ENCODE measurements at regions not wholly inside any gene's neighbourhood (a gene's known extent, or its start where the extent isn't known, plus 50 kb on each side); places are given as distances from the start of the nearest gene placed in this dataset.

- H3K27ac Mint-ChIP-seq = no peak overlapping the region
- no peaks in the 10 kb centered on the region for H3K9me3 Mint-ChIP-seq
- no peaks in the 10 kb centered on the region for H3K4me1 Mint-ChIP-seq (ENCODE audit: low read depth)
- Histone ChIP-seq H3K27me3 (ENCODE audit: control insufficient read depth in 1 of 2, insufficient read depth in 2 of 2, low read length in 2 of 2) (no peaks in the 10 kb centered on the region), H3K27ac (ENCODE audit: low read depth in 1 of 2, low read length in 2 of 2) (no peak overlapping the region), H3K36me3 (ENCODE audit: insufficient read depth, low read length) (no peaks in the 10 kb centered on the region), H3K4me1 (ENCODE audit: insufficient read depth, low read length) (no peaks in the 10 kb centered on the region), H3K4me3 (ENCODE audit: low read length) (no peak overlapping the region), H3K9me3 (ENCODE audit: control insufficient read depth in 1 of 2, insufficient read depth in 1 of 2, low read length in 2 of 2) (no peaks in the 10 kb centered on the region)
- ChIA-PET POLR2A (no interaction called here), CTCF (no interaction called here)
- H3K4me3 Mint-ChIP-seq = no peak overlapping the region
- TF ChIP-seq CTCF (IDR thresholded peaks at IDR 0.05) = no peak
- H3K27me3 Mint-ChIP-seq = peaks cover 24% of the 10 kb centered on the region
- no peaks in the 10 kb centered on the region for H3K36me3 Mint-ChIP-seq (ENCODE audit: low read depth)
- ATAC-seq (ENCODE audit: poor library complexity) = no peak
- intact Hi-C loops (cut with DNase I, micrococcal nuclease) = no loop called here
- DNase-seq = no peak
Observed at GRCh38 chr9:75612754-75613153, 277.7 kb upstream of the PCSK5 start.

DNA sequence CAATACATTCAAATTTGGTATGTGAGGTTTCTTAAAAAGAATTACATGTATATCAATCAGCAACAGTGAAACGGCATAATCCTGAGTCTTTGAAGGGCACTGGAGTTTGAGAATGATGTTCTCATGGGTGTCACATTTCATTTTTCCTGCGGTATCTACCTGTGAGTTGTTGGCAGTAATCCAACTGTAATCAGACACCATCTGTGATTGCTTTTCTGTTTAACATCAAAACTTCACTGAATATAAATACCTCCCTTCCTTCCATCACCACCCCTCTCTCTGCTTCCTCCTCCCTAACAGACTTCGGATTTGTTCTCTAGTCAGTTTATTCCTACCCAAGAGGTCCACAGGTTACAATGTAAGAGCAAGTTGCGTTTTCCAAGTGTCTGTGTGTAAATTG, 275.2 kb upstream of the PCSK5 start:
- POLR2A ChIA-PET = no interaction called here
- Histone ChIP-seq H3K4me1 (ENCODE audit: insufficient read depth, low read length) (no peaks in the 10 kb centered on the region), H3K4me3 (ENCODE audit: low read length) (no peak overlapping the region), H3K27me3 (ENCODE audit: control insufficient read depth in 1 of 2, insufficient read depth in 2 of 2, low read length in 2 of 2) (no peaks in the 10 kb centered on the region), H3K9me3 (ENCODE audit: control insufficient read depth in 1 of 2, insufficient read depth in 1 of 2, low read length in 2 of 2) (no peaks in the 10 kb centered on the region), H3K27ac (ENCODE audit: low read depth in 1 of 2, low read length in 2 of 2) (no peak overlapping the region), H3K36me3 (ENCODE audit: insufficient read depth, low read length) (no peaks in the 10 kb centered on the region)
- no peak overlapping the region for H3K4me3 Mint-ChIP-seq
- ATAC-seq (ENCODE audit: poor library complexity) (no peak), DNase-seq (no peak)
- H3K4me1 Mint-ChIP-seq (ENCODE audit: low read depth) = no peaks in the 10 kb centered on the region
- no peak overlapping the region for H3K27ac Mint-ChIP-seq
- H3K36me3 Mint-ChIP-seq (ENCODE audit: low read depth) = no peaks in the 10 kb centered on the region
- no peaks in the 10 kb centered on the region for H3K9me3 Mint-ChIP-seq
- peaks cover 28% of the 10 kb centered on the region for H3K27me3 Mint-ChIP-seq
- TF ChIP-seq CTCF (IDR thresholded peaks at IDR 0.05) = no peak
- intact Hi-C loops (cut with DNase I, micrococcal nuclease) = loop anchor here in 1 of 2 experiments (5.0 kb wide), 1 partner anchor 1072 kb away; no protein-coding TSS in a partner anchor
- CTCF ChIA-PET = no interaction called here

DNA sequence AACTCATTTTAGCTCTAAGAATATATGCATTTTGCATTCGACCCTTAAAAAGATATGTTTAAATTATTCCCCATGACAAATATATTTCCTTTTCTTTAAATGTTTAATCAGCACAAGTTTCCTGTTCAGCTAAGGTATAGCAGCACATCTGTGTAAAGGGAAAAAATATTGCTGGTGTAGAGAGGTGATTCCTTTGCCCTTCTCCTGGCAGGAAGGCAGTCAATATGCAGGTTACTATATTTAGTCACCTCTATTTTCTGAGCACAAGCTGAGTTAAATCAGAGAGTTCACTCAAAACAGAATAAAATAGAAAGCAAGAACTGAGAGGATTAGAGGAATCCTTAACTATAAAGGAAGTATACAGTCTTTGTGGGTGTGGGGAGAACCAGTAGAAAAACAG, 274.4 kb upstream of the PCSK5 start:
- Histone ChIP-seq H3K4me1 (ENCODE audit: insufficient read depth, low read length) (no peaks in the 10 kb centered on the region), H3K4me3 (ENCODE audit: low read length) (no peak overlapping the region), H3K27me3 (ENCODE audit: control insufficient read depth in 1 of 2, insufficient read depth in 2 of 2, low read length in 2 of 2) (no peaks in the 10 kb centered on the region), H3K27ac (ENCODE audit: low read depth in 1 of 2, low read length in 2 of 2) (no peak overlapping the region), H3K9me3 (ENCODE audit: control insufficient read depth in 1 of 2, insufficient read depth in 1 of 2, low read length in 2 of 2) (no peaks in the 10 kb centered on the region), H3K36me3 (ENCODE audit: insufficient read depth, low read length) (no peaks in the 10 kb centered on the region)
- POLR2A ChIA-PET = no interaction called here
- no peaks in the 10 kb centered on the region for H3K9me3 Mint-ChIP-seq
- no peak overlapping the region for H3K4me3 Mint-ChIP-seq
- intact Hi-C loops (cut with DNase I, micrococcal nuclease) = loop anchor here in 1 of 2 experiments (5.0 kb wide), 1 partner anchor 1071 kb away; no protein-coding TSS in a partner anchor
- peaks cover 29% of the 10 kb centered on the region for H3K27me3 Mint-ChIP-seq
- H3K27ac Mint-ChIP-seq = no peak overlapping the region
- no peak for ATAC-seq (ENCODE audit: poor library complexity)
- CTCF ChIA-PET = no interaction called here
- no peak for DNase-seq
- no peaks in the 10 kb centered on the region for H3K4me1 Mint-ChIP-seq (ENCODE audit: low read depth)
- no peaks in the 10 kb centered on the region for H3K36me3 Mint-ChIP-seq (ENCODE audit: low read depth)
- TF ChIP-seq CTCF (IDR thresholded peaks at IDR 0.05) = no peak

All from CD4-positive, alpha-beta T cell (primary cell).